GM19395 (cell line): ENCODE measurements at regions not wholly inside any gene's neighbourhood (a gene's known extent, or its start where the extent isn't known, plus 50 kb on each side); places are given as distances from the start of the nearest gene placed in this dataset.

Experiments used
- ATAC-seq: cut with Tn5 transposase; IDR thresholded peaks from one replicate; pipeline ENCODE4 v1.9.1; 2021; ENCODE audit warnings: mild to moderate bottlenecking, moderate library complexity; ENCODE audit not compliant: unreplicated experiment

- ATAC-seq: no peak
Measured at GRCh38 chr15:81449836-81450474, 75.9 kb upstream of the TMC3 start.

- ATAC-seq: no peak
Measured at GRCh38 chr15:81443040-81443820, 69.2 kb upstream of the TMC3 start.

DNA sequence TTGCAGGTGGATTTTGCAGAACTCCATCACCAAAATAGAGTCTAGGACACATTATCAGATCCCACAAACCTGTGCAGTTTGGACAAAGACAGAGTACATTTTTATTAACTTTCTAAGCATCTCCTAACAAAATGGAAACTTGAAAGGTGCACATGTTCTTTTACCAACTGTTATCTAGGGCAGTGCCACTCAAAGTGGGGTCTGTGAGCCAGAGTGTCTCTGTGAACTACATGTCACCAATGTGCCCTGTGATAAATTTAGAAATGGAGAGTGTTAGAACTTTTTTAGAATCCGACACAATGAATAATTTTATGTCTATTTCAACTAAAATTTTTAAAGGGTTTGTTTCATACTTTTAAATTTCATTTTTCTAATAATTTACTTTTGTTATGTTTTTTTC, 68.4 kb upstream of the TMC3 start:
- ATAC-seq: no peak

GRCh38 chr15:81434851-81435250, 60.8 kb upstream of the TMC3 start:
- ATAC-seq: no peak

- no peak for ATAC-seq
Measured at GRCh38 chr15:81433462-81433861, 59.4 kb upstream of the TMC3 start.

DNA sequence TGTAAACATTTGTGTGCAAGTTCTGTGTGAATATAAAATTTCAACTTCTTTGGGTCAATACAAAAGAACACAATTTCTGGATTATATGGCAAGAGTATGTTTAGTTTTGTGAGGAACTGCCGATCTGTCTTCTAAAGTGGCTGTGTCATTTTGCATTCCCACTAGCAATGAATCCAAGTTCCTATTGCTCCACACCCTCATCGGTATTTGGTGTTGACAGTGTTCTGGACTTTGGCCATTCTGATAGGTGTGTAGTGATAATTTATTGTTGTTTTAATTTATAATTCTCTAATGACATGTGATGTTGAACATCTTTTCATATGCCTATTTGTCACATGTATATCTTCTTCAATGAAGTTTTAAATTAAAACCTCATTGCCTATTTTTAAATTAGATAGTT, 58.2 kb upstream of the TMC3 start:
- ATAC-seq: no peak

- no peak for ATAC-seq
Measured at GRCh38 chr15:81427176-81427575, 53.2 kb upstream of the TMC3 start.

DNA sequence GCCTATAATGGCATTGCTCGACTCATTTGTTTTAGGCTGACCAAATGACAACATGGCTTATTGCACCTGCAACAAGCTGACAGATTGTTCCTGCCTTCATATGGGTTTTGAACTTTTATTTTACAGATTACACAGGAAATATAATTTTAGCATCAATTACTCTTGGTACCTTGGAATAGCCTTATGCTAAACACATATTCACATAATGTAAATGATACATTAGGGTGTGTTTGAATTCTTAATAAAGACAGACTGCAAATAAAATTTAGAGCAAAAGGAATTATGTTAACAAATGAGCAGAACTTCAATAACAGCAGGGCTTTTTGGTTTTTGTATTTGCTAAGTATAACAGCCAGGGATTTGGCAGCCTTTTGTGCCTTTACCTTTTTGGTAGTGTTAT, 51.9 kb upstream of the TMC3 start:
- ATAC-seq: no peak
